Activated naive CD8-positive, alpha-beta T cell treated with anti-CD3 and anti-CD28 coated beads, Interleukin-2, amount 50 U/mL, for 24 hours (primary cell): ENCODE measurements at regions not wholly inside any gene's neighbourhood (a gene's known extent, or its start where the extent isn't known, plus 50 kb on each side); places are given as distances from the start of the nearest gene placed in this dataset.
"Not testable (repeated sequence)": the region's sequence is repeated elsewhere in the genome, so short reads cannot be mapped to it uniquely, and the experiment has no call there.

ENCODE experiments used
- ATAC-seq: fragments of 150-1000 bp; cut with Tn5 transposase; one replicate; pipeline ENCODE4 v1.10.0; 2021
- DNase-seq: peaks from one replicate; pipeline ENCODE4 v3.0.0; 2021
- H3K27ac Mint-ChIP-seq: one replicate; pipeline ENCODE4 v1.8.0; 2021; ENCODE audit warnings: mild to moderate bottlenecking, mixed read lengths
- H3K27me3 Mint-ChIP-seq: one replicate; pipeline ENCODE4 v1.8.0; 2021; ENCODE audit warnings: mixed read lengths
- H3K36me3 Mint-ChIP-seq: one replicate; pipeline ENCODE4 v1.8.0; 2021; ENCODE audit warnings: low read depth, mixed read lengths
- H3K4me1 Mint-ChIP-seq: one replicate; pipeline ENCODE4 v1.8.0; 2021; ENCODE audit warnings: mixed read lengths
- H3K4me3 Mint-ChIP-seq: one replicate; pipeline ENCODE4 v1.8.0; 2021; ENCODE audit warnings: mild to moderate bottlenecking, moderate library complexity, mixed read lengths
- H3K9me3 Mint-ChIP-seq: one replicate; pipeline ENCODE4 v1.8.0; 2021; ENCODE audit warnings: mixed read lengths

DNA sequence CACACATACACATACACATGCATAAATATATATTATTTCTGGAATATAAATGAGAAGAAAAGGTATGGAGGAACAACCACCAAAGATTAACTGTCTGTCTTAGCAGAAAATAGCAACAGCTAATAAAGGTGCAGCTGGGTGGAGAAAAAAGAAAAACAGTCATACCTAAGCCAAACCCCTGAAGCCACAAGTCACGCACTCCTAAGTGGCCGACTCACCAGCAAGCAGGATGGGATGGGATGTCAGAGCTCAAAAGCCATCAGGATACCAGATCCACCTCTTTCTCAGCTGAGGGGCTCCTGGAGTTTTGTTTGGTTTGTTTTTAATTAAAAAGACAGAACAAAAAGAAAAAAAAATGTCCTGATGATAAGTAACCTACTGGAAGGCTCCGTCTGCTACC lies 64.7 kb upstream of the HIVEP3 start:
- Mint-ChIP-seq H3K36me3 (no peaks in the 10 kb centered on the region), H3K4me3 (no peak overlapping the region), H3K27ac (no peak overlapping the region), H3K27me3 (no peaks in the 10 kb centered on the region), H3K9me3 (no peaks in the 10 kb centered on the region), H3K4me1 (peaks cover 13% of the 10 kb centered on the region)
- DNase-seq: no peak
- ATAC-seq: no peak

DNA sequence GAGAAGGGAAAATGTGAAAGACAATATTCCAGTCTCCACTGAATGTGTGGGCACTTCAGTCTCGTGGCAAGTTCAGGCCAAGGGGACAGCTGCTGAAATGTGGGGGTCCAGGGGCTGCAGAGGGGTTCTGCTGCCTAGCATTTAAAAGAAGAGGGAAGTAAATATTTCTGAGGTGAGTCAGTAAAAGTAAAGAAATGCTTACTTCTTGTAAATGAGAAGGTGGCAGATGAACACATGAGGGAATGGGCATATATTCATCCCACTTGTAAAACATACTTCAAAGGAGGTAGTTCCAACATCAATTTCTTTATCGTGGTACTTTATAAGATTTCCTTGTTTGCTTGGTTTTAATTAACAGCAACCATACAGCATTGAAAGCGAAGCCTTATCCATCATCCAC lies 63.1 kb upstream of the HIVEP3 start:
- H3K4me3 Mint-ChIP-seq: no peak overlapping the region
- H3K27ac Mint-ChIP-seq: no peak overlapping the region
- H3K36me3 Mint-ChIP-seq: no peaks in the 10 kb centered on the region

DNA sequence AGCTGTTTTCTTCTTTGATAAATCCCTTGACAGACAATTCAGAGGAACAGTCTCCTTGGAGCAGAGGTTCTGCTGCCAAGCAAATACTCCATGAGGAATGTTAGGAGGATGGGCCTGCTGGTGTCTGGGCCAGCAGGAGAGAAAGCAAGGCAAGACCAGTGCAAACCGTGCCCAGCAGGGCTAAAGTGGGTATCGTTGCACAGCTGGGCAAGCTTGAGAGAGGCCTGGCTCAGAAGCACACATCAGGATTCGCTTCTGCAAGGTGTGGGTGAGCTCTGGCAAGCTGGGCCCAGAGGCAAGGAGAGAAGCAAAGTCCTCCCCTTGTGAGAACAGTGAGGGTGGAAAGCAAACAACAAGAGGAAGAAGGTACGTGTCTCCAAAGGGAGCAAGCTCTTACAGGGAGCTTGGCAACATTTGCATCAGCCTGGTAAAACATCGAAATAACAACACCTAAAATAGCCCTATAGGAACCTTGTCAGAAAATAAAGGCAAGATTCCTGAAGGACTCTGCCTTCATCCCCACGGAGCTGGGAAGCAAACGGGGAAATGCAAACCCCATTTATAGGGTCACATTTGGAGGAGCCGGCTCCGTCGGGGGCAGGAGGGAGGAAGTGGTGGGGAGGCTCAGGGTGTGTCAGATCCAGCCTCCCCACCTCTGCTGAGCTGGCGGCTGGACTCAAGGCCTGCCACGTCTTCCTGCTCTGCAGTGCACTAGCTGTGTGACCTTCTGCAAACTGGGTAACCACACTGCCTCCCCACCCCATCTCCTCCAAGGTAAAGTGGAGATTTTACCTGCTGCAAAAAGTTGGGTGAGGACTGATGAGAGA lies 62.3 kb upstream of the HIVEP3 start:
- H3K9me3 Mint-ChIP-seq: no peaks in the 10 kb centered on the region
- ATAC-seq (peak; percentile 80), DNase-seq (peak; percentile 18)
- peaks cover 13% of the 10 kb centered on the region for H3K4me1 Mint-ChIP-seq
- H3K27me3 Mint-ChIP-seq: no peaks in the 10 kb centered on the region
- no peaks in the 10 kb centered on the region for H3K36me3 Mint-ChIP-seq
- H3K27ac Mint-ChIP-seq: no peak overlapping the region
- H3K4me3 Mint-ChIP-seq: no peak overlapping the region

More for the DNA sequence above, 63.1 kb upstream of the HIVEP3 start:
- no peak for DNase-seq
- H3K9me3 Mint-ChIP-seq: no peaks in the 10 kb centered on the region
- peaks cover 13% of the 10 kb centered on the region for H3K4me1 Mint-ChIP-seq
- ATAC-seq: no peak
- no peaks in the 10 kb centered on the region for H3K27me3 Mint-ChIP-seq

DNA sequence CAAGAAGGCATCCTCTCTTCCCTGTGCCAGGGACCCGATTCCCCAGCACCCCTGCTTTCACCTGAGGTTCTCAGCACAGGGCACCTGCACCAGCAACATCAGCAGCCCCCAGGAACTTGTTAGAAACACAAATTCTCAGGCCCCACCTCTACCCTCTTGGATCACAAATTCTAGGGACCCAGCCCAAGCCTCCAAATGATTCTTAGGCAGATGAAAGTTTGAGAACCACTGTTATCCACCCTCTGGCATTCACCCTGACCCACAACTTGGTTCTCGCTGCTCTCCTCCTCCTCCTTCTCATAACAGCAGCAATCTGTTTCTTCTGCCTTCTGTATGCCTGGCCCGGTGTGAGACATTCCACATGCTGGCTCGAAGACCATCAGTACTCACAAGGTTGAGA lies 60.3 kb upstream of the HIVEP3 start:
- Mint-ChIP-seq H3K27ac (no peak overlapping the region), H3K4me1 (peaks cover 13% of the 10 kb centered on the region), H3K9me3 (no peaks in the 10 kb centered on the region), H3K36me3 (no peaks in the 10 kb centered on the region), H3K27me3 (no peaks in the 10 kb centered on the region), H3K4me3 (no peak overlapping the region)
- no peak for ATAC-seq
- no peak for DNase-seq

DNA sequence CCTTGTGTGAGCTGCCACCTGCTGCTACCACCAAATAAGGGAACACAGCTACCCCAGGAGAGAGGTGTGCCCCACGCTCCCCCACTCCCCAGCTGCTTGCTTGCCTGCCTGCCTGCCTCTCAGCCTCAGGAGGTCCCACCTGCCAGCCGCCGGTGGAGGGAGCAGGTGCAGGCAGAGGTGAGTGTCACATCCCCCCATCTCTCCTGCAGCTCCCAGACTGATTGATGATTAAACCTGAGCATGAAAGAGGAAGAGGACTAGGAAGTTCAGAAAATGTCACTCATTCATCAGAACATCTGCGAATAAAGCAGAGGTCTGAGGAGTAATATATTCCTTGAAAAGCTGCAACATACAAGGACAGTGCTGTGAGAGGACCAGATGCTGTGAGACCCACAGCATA lies 58.6 kb upstream of the HIVEP3 start:
- H3K27ac Mint-ChIP-seq: no peak overlapping the region
- ATAC-seq (no peak), DNase-seq (no peak)
- H3K4me3 Mint-ChIP-seq: no peak overlapping the region
- H3K27me3 Mint-ChIP-seq: no peaks in the 10 kb centered on the region
- H3K9me3 Mint-ChIP-seq: no peaks in the 10 kb centered on the region
- H3K36me3 Mint-ChIP-seq: no peaks in the 10 kb centered on the region
- peaks cover 13% of the 10 kb centered on the region for H3K4me1 Mint-ChIP-seq

DNA sequence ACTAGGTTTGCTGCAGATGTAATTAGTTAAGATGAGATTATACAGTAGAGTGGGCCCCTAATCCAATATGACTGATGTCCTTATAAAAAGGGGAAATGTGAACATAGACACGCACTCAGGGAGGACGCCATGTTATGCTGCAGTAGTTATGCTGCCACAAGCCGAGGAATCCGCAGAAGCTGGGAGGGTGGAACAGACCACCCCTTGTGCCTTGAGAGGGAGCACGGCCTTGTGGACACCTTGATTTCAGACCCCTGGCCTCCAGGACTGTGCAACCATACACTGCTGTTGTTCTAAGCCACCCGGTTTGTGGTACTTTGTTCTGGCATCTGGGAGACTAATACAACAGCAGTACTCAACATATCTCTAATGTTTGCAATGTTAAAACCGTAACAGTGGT lies 57.9 kb upstream of the HIVEP3 start:
- H3K27ac Mint-ChIP-seq: no peak overlapping the region
- H3K27me3 Mint-ChIP-seq: no peaks in the 10 kb centered on the region
- ATAC-seq (no peak), DNase-seq (no peak)
- no peaks in the 10 kb centered on the region for H3K36me3 Mint-ChIP-seq
- no peak overlapping the region for H3K4me3 Mint-ChIP-seq
- peaks cover 12% of the 10 kb centered on the region for H3K4me1 Mint-ChIP-seq
- no peaks in the 10 kb centered on the region for H3K9me3 Mint-ChIP-seq

DNA sequence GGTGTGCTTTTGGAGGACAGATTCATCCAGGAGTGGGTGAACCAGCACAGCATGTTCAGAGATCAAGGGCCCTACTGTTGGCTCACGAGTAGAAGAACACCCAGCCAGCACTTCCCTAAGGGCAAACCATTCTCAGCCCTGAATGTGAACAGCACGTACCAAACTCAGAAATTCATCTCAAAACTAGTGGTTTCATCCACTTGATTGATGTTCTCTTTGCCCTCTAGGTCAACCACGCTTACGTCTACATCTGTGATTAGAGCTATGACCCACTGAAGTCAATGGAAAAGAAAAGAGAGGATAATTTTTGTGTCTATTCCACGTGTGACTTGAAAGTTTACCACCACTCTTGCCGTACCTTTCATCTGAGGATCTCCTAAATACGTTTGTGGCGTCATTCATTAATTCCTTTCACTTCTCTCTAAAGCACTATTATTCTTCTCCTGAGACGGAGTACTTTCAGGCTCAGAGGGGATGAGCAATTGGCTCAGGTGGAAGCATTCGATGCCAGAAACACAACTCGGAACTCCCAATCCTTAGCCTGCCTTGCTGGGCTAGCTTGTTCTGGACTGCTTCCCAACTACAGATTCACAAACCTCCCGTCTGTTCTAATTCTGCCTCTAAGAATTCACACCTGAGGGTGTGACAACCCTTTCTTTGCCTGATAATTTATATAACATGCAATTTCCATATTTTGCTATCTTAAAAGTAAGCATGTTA lies 57.3 kb upstream of the HIVEP3 start:
- Mint-ChIP-seq H3K36me3 (no peaks in the 10 kb centered on the region), H3K4me1 (peaks cover 5% of the 10 kb centered on the region), H3K27me3 (no peaks in the 10 kb centered on the region), H3K4me3 (no peak overlapping the region), H3K27ac (no peak overlapping the region), H3K9me3 (no peaks in the 10 kb centered on the region)
- ATAC-seq (no peak), DNase-seq (no peak)

DNA sequence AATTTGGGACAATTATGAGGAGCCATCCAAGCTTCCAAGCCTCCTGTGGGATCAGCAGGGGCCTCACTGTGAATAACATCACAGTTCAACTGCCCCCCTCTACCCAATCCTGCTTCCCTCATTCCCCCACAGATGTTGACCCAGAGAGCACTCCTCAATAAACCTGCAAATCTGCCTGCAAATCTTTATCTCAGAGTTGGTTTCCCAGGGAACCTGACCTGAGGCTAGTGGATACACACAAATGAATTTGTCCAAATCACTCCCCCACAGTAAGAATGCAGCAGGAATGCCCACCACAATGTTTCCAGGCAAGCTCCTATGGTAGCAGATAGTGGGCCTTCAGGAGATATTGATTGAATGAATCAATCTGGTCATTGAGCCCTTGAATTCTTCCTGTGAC lies 56.4 kb upstream of the HIVEP3 start:
- Mint-ChIP-seq H3K9me3 (no peaks in the 10 kb centered on the region), H3K36me3 (no peaks in the 10 kb centered on the region), H3K4me3 (no peak overlapping the region), H3K4me1 (peaks cover 2% of the 10 kb centered on the region), H3K27ac (no peak overlapping the region), H3K27me3 (no peaks in the 10 kb centered on the region)
- ATAC-seq: no peak
- DNase-seq: no peak

DNA sequence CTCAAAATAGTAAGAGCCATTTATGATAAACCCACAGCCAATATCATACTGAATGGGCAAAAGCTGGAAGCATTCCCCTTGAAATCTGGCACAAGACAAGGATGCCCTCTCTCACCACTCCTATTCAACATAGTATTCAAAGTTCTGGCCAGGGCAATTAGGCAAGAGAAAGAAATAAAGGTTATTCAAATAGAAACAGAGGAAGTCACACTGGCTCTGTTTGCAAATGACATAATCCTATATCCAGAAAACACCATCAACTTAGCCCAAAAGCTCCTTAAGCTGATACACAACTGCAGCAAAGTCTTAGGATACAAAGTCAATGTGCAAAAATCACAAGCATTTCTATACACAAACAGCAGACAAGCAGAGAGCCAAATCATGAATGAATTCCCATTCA lies 49.8 kb upstream of the HIVEP3 start:
- H3K36me3 Mint-ChIP-seq, ATAC-seq, H3K27ac Mint-ChIP-seq, DNase-seq, H3K4me1 Mint-ChIP-seq, H3K27me3 Mint-ChIP-seq, H3K4me3 Mint-ChIP-seq: not testable (repeated sequence)
- H3K9me3 Mint-ChIP-seq: peaks cover 17% of the 10 kb centered on the region
